ENCODE measurements at regions not wholly inside any gene's neighbourhood (a gene's known extent, or its start where the extent isn't known, plus 50 kb on each side); places are given as distances from the start of the nearest gene placed in this dataset.

GRCh38 chr5:42974536-42974935 is 65.6 kb downstream of the ANXA2R start:
- no peak overlapping the region for H3K9ac ChIP-seq (ENCODE audit: insufficient read depth in 1 of 2, low read depth in 2 of 2, low read length in 2 of 2)
- H2AFZ ChIP-seq (ENCODE audit: low read depth, low read length): no peak overlapping the region; the same call in 1 of the 2 replicates
- CTCF ChIA-PET (ENCODE audit: low intra/inter-chr PET ratio): no interaction called here
- no peak overlapping the region for H3K27ac ChIP-seq (ENCODE audit: extremely low read depth, low read depth, low read length)
- no peaks in the 10 kb centered on the region for H3K79me2 ChIP-seq (ENCODE audit: control insufficient read depth, insufficient read depth, low read length)
- POLR2A ChIA-PET: interaction anchor here (1.5 kb wide), 1 partner anchor 8 kb away, joined by 4 read pairs; no protein-coding TSS in a partner anchor
- H3K27me3 ChIP-seq (ENCODE audit: control insufficient read depth in 2 of 2, insufficient read depth in 2 of 2, low read length in 2 of 2): peaks cover 0 to 4% of the 10 kb centered on the region in 2 experiments; a peak in 1 of 5 replicates
- no peak for DNase-seq (ENCODE audit: extremely low read depth in 1 of 4, low spot score in 3 of 4)
- WGBS (ENCODE audit: insufficient coverage, low coverage, missing lambda C conversion rate): 51% methylated on average over 2 of the region's 2 CpGs
- H3K4me3 ChIP-seq: no peak overlapping the region
- no peak for ATAC-seq
- no TSS peak for BruUV-seq (replicated peaks)
- H3K36me3 ChIP-seq (ENCODE audit: control insufficient read depth, insufficient read depth, low read length): no peaks in the 10 kb centered on the region
- H3K4me1 ChIP-seq (replicated peaks in 1 of 2; ENCODE audit: control insufficient read depth in 2 of 2, insufficient read depth in 2 of 2, low read length in 2 of 2): peaks cover 0 to 10% of the 10 kb centered on the region in 2 experiments; a peak in 2 of 5 replicates
- H4K20me1 ChIP-seq (replicated peaks; ENCODE audit: control insufficient read depth, insufficient read depth, low read length): no peaks in the 10 kb centered on the region
- no peak for FAIRE-seq
- H3K4me2 ChIP-seq (ENCODE audit: insufficient read depth, low read length): no peak overlapping the region
- H3K9me3 ChIP-seq (replicated peaks; ENCODE audit: control insufficient read depth, insufficient read depth, low read depth, low read length): no peaks in the 10 kb centered on the region
- no peaks in the 10 kb centered on the region for H3K9me1 ChIP-seq (ENCODE audit: control insufficient read depth, insufficient read depth, low read length)
- intact Hi-C loops (cut with micrococcal nuclease) (no loop called here), in situ Hi-C loops (cut with MboI) (no loop called here)
- no peak for TF ChIP-seq DIDO1 (tag; IDR thresholded peaks at IDR 0.05; ENCODE audit: low read depth)
- TF ChIP-seq IRF2 (CRISPR knock-in tag; IDR thresholded peaks at IDR 0.05): no peak
- no peak for TF ChIP-seq ZEB2 (IDR thresholded peaks at IDR 0.05)
- TF ChIP-seq SMARCA4 (IDR thresholded peaks at IDR 0.05): no peak
- no peak for TF ChIP-seq ERF (CRISPR knock-in tag; IDR thresholded peaks at IDR 0.05)
- TF ChIP-seq THAP12 (CRISPR knock-in tag; IDR thresholded peaks at IDR 0.05): no peak
- TF ChIP-seq ZNF324 (CRISPR knock-in tag; IDR thresholded peaks at IDR 0.05): no peak
- no peak for TF ChIP-seq XRCC4 (IDR thresholded peaks at IDR 0.05; ENCODE audit: extremely low read depth, insufficient read depth, insufficient read length)
- TF ChIP-seq, protein P1, sequence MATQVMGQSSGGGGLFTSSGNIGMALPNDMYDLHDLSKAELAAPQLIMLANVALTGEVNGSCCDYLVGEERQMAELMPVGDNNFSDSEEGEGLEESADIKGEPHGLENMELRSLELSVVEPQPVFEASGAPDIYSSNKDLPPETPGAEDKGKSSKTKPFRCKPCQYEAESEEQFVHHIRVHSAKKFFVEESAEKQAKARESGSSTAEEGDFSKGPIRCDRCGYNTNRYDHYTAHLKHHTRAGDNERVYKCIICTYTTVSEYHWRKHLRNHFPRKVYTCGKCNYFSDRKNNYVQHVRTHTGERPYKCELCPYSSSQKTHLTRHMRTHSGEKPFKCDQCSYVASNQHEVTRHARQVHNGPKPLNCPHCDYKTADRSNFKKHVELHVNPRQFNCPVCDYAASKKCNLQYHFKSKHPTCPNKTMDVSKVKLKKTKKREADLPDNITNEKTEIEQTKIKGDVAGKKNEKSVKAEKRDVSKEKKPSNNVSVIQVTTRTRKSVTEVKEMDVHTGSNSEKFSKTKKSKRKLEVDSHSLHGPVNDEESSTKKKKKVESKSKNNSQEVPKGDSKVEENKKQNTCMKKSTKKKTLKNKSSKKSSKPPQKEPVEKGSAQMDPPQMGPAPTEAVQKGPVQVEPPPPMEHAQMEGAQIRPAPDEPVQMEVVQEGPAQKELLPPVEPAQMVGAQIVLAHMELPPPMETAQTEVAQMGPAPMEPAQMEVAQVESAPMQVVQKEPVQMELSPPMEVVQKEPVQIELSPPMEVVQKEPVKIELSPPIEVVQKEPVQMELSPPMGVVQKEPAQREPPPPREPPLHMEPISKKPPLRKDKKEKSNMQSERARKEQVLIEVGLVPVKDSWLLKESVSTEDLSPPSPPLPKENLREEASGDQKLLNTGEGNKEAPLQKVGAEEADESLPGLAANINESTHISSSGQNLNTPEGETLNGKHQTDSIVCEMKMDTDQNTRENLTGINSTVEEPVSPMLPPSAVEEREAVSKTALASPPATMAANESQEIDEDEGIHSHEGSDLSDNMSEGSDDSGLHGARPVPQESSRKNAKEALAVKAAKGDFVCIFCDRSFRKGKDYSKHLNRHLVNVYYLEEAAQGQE (IDR thresholded peaks at IDR 0.05; ENCODE audit: borderline replicate concordance): no peak
- TF ChIP-seq, protein P1 (CRISPR knock-in tag; IDR thresholded peaks at IDR 0.05; ENCODE audit: low read depth): no peak
- no peak for TF ChIP-seq NR0B1 (IDR thresholded peaks at IDR 0.05; ENCODE audit: partially characterized antibody)
- no peak for TF ChIP-seq RUNX1 (IDR thresholded peaks at IDR 0.05; ENCODE audit: low read depth)

All from K562 (cell line).